HCT116 (cell line): ENCODE measurements at regions not wholly inside any gene's neighbourhood (a gene's known extent, or its start where the extent isn't known, plus 50 kb on each side); places are given as distances from the start of the nearest gene placed in this dataset.

Experiments used
- ATF3 ChIP-seq: IDR thresholded peaks from 2 replicates; pipeline ENCODE4 v1.6.1; 2012
- CTCF ChIP-seq, 3 experiments: fragments of 200-600 bp in 1 of 3; sonication (generic) in 1 of 3; IDR thresholded peaks in 2 of 3; conservative IDR thresholded peaks in 1 of 3; 2 replicates each; pipeline ENCODE4 v1.5.1; 2012 to 2017; ENCODE audit warnings: low read depth in 2 of 3, low read length in 2 of 3, antibody characterized with exemption in 1 of 3, borderline replicate concordance in 1 of 3, control low read depth in 1 of 3, mild to moderate bottlenecking in 1 of 3, mixed read lengths in 1 of 3, mixed run types in 1 of 3, moderate library complexity in 1 of 3; ENCODE audit not compliant: insufficient read depth in 1 of 3
- EZH2 ChIP-seq: fragments of 200-600 bp; sonication (generic); IDR thresholded peaks from 2 replicates; pipeline ENCODE4 v1.6.1; 2017; ENCODE audit warnings: antibody characterized with exemption, mixed run types
- EZH2phosphoT487 ChIP-seq: fragments of 200-600 bp; IDR thresholded peaks from 2 replicates; pipeline ENCODE4 v1.6.1; 2018; ENCODE audit warnings: antibody characterized with exemption, borderline replicate concordance
- POLR2A ChIP-seq: IDR thresholded peaks from 2 replicates; pipeline ENCODE4 v1.7.0; 2011; ENCODE audit warnings: borderline replicate concordance; ENCODE audit not compliant: insufficient read depth, insufficient read length; ENCODE audit errors: extremely low read depth
- POLR2AphosphoS5 ChIP-seq: IDR thresholded peaks from 2 replicates; pipeline ENCODE4 v1.6.1; 2011; ENCODE audit warnings: mild to moderate bottlenecking, low read depth, low read length, moderate library complexity
- RAD21 ChIP-seq: IDR thresholded peaks from 2 replicates; pipeline ENCODE4 v1.6.1; 2012; ENCODE audit warnings: low read depth, mild to moderate bottlenecking
- REST ChIP-seq: IDR thresholded peaks from 2 replicates; pipeline ENCODE4 v1.6.1; 2012; ENCODE audit warnings: low read depth
- SP1 ChIP-seq: IDR thresholded peaks from 2 replicates; pipeline ENCODE4 v1.6.1; 2012; ENCODE audit warnings: low read depth
- TF ChIP-seq, protein P1 (sequence below): IDR thresholded peaks from 2 replicates; pipeline ENCODE4 v1.6.1; 2012

- TF ChIP-seq CTCF (IDR thresholded peaks at IDR 0.05 in 2 of 3, conservative IDR thresholded peaks at IDR 0.05 in 1 of 3; ENCODE audit: borderline replicate concordance in 1 of 3, insufficient read depth in 1 of 3, low read depth in 2 of 3, low read length in 2 of 3) (no peak), POLR2AphosphoS5 (no peak), ATF3 (no peak), REST (no peak), RAD21 (no peak), POLR2A (no peak), EZH2 (no peak), SP1 (no peak), EZH2phosphoT487 (no peak)
- TF ChIP-seq, protein P1, sequence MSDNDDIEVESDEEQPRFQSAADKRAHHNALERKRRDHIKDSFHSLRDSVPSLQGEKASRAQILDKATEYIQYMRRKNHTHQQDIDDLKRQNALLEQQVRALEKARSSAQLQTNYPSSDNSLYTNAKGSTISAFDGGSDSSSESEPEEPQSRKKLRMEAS: no peak
Measured at GRCh38 chr4:130851932-130852331, 1756.0 kb downstream of the C4orf33 start.
